HTR-8/SVneo (cell line): ENCODE measurements at regions not wholly inside any gene's neighbourhood (a gene's known extent, or its start where the extent isn't known, plus 50 kb on each side); places are given as distances from the start of the nearest gene placed in this dataset.
"Not testable (repeated sequence)": the region's sequence is repeated elsewhere in the genome, so short reads cannot be mapped to it uniquely, and the experiment has no call there.

Experiments
- DNase-seq: peaks from one replicate; pipeline ENCODE4 v3.0.0; 2011; ENCODE audit warnings: low spot score, mixed read lengths; ENCODE audit not compliant: insufficient read length
- FAIRE-seq: peaks from 2 replicates; lab custom pipeline; 2011; peaks lifted over from hg19 to GRCh38; lab: Jason Lieb, UNC

DNA sequence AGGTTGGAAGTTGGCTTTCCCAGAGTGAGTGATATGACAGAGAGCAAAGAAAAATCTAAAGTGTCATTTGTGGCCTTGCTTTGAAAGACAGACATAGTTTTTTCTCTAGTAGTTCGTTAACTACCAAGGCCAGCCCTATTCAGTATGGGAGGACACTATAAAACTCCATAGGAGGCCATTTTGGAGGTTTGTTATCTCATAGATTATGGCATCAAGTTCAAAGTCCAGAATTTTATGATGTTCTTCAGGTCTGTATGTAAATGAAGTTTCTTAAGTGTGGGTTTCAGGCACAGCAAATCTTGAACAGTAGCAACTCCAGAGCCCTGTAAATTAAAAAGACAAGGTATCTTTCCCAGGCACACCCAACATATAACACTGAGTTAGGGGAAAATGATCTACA is 437.1 kb downstream of the PLPP3 start:
- no peak for FAIRE-seq
- DNase-seq: no peak

DNA sequence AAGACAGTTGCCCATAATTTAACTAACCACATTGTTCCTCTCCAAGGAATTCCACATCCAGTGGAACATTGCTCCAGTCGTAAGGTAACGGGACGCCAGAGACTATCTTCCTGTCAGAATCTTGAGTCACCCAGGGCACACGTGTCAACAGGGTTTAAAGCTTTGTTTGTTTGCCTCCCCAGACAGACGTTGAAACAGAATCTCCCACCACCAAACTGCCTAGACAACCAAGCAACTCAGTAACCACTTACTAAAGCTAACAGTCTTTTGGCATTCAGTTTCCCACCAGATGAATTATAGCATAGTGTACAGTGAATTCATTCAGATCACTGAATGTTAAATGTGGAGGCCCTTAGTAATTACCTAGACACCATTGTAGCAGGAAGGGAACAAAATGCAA is 439.5 kb downstream of the PLPP3 start:
- no peak for FAIRE-seq
- DNase-seq: no peak

DNA sequence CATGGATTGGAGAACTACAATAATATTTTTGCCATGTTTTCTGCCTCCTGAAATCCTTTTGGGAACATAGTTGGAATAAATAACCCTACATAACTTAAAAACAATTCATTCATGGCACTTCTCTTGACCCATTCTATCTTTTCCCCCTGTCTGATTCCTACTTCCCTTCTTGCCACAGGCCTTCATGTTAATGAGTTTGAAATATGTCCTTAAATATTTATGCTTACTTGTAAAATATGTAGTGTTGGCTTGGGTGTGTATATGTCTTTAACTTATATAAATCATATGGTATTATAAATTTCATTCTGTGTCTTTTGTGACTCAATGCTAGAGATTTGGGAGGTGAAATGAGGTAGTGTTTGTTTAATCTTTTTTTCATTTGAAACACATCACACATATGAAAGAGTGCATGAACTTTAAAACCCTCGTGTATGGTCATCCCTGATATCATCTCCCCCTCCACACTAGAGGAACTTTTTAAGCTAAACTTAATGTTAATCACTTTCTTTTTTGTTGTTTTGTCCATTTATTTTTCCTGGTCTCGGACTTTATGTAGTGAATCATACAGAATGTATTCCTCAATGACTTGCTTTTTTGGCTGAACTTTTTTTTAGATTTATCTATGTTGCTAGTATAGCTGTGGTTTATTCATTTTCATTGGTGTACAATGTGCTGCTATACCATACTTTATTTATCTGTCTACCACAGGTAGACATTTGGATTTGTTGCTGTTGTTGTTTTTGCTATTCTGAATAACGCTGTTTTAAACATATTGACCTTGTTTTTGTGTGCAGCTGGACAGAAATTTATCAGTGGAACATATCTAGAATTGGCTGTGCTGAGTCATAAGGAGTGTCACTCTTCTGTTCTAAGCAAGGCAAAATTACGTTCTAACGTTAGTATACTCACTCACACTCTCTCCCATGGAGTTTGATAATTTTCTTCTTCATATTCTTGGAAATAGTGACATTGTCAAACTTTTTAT is 441.6 kb downstream of the PLPP3 start:
- FAIRE-seq (no peak), DNase-seq (no peak)

- DNase-seq: no peak
- no peak for FAIRE-seq
Observed at GRCh38 chr1:56137090-56137489, 442.3 kb downstream of the PLPP3 start.

DNA sequence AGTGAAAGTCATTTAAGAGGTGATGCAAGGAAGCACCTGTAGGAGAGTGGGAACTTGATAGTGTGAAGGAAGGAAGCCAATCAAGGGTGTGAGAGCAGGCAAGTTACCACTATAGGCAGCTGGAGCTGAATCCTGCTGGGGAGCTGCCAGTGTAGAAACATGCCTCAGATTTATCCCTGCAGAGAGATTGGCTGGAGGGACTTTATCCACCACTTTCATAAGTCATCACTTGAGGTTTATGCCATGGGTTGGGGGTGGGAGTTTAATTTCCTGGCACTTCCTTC is 443.6 kb downstream of the PLPP3 start:
- FAIRE-seq (no peak), DNase-seq (no peak)

DNA sequence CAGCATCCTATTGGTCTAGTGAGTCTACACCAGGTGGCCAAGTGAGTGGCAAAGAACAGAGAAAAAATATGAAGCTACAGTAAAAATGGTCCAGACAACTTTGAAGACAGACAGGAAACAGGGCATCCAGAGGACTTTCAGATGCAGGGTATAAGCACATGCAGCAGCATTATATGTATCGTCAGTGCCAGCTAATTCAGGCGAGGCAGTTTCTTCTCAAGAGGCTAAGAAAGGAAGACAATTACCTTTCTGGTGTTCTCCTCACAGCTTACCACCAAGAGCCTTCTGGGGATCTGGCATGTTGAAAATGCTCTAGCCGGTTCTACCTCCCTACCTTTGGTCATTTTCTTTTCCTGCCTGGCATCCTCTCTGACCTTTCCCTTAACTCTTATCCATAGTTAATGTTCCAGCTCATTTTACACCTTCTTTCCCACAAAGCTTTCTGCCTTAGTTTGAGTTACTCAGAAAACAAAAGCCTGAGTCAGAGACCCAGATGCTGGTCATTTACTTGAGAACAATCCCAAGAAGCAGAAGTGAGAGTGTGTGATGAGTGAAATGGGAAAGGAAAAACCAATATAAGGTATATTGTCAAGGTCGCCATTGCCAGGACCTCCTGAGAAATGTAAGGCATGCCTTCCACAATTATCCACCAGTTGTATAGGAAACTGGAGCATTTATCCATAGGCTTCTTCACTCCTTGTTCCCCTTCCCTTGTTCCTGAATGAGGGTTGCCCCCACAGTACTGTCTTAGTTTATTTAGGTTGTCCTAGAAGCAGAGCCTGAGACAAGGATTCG is 444.1 kb downstream of the PLPP3 start:
- FAIRE-seq (no peak), DNase-seq (no peak)

DNA sequence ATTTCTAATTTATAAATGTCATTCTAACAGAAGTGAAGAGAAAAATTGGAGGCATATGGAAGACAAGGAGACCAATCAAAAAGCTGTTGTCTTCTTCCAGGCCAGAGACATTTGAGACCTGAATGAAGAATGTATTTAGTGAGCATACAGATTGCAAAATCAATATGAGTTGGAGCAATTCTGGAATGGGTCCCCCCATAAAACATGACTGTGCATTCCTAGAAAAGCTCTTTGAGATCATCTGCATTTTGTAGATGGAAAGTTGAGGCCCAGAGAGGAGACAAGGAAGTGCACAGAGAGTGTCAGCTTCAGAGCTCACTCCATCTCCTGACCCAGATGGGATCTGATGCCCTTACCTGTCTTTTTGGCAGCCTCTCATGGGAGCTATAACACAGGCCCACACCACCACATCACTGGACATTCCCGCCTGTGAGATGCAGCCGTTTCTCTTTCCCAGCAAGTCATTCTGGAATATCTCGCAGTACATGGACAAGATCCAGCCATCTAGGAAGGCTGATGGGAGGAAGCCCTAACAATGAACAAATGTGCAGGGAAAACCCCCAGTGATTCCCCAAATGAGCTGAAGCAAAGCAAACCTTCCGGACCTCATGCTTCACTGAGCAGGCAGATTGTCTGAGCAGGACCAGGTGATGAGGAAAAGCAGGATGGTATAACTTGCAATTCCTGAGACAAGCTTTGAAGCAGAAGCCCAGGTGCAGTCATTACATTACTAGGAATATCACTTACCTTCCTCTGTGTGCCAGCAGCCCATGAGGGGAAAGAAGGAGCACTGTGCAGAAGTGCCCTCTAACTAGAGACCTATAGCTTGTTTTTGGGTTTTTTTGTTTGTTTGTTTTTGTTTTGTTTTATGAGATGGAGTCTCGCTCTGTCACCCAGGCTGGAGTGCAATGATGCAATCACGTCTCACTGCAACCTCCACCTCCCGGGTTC is 445.6 kb downstream of the PLPP3 start:
- no peak for FAIRE-seq
- no peak for DNase-seq

- no peak for FAIRE-seq
- DNase-seq: no peak
Observed at GRCh38 chr1:56132520-56132919, 446.8 kb downstream of the PLPP3 start.

GRCh38 chr1:56129837-56130236 is 449.5 kb downstream of the PLPP3 start:
- DNase-seq: no peak
- FAIRE-seq: no peak

DNA sequence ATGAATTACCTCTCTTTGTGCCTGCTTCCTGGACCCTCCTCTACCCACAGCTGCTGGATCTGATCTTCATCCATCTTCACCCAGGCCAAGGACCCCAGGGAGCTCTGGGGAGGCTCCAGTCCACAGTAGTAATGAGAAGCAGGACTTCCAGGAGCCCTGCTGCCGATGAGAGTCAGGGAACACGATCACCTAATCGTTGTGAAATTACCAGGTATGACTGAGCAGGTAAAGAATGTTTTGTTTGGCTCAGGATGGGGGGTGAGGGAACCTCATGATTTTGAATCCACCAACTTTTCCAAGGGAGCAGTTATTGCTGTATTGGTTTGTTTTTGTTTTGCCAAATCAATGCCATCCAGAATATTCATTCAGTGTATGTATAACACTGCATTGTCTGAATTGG is 454.0 kb downstream of the PLPP3 start:
- FAIRE-seq (no peak), DNase-seq (no peak)

- FAIRE-seq: no peak
- no peak for DNase-seq
Observed at GRCh38 chr1:56123826-56124225, 455.5 kb downstream of the PLPP3 start.

GRCh38 chr1:56123421-56123820 is 455.9 kb downstream of the PLPP3 start:
- DNase-seq (no peak), FAIRE-seq (no peak)

DNA sequence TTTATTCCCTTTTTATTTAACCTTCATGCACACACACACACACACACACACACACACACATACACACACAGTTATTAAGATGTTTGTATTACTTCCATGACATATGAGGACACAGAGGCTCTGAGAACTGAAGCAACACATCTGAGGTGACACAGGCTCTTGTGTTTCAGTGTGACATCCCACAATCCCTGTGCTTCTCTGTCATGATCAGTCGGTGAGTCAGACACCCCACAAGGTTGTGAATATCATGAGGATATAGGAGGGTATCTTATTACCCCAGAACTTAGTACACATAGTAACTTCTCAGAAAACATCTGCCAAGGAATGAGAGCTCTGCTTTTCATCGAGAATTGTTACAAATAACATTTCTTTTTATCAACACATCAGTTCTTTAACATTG is 459.3 kb downstream of the PLPP3 start:
- DNase-seq: no peak
- FAIRE-seq: no peak

DNA sequence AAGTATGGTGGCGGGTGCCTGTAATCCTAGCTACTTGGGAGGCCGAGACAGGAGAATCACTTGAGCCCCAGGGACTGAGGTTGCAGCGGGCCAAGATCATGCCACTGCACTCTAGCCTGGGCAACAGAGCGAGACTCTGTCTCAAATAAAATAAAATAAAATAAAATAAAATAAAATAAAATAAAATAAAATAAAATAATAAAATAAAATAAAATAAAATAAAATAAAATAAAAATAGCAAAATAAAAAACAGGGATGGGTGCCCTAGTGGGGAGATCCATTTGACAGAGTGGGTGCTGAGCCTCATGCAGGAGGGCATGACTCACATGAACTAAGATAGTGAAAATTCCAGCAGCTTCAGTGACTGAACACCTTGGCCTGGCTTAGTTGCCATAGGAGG is 460.7 kb downstream of the PLPP3 start:
- DNase-seq, FAIRE-seq: not testable (repeated sequence)

- FAIRE-seq: no peak
- no peak for DNase-seq
Observed at GRCh38 chr1:56115701-56116100, 463.7 kb downstream of the PLPP3 start.

- no peak for DNase-seq
- no peak for FAIRE-seq
Observed at GRCh38 chr1:56113679-56114078, 465.7 kb downstream of the PLPP3 start.

DNA sequence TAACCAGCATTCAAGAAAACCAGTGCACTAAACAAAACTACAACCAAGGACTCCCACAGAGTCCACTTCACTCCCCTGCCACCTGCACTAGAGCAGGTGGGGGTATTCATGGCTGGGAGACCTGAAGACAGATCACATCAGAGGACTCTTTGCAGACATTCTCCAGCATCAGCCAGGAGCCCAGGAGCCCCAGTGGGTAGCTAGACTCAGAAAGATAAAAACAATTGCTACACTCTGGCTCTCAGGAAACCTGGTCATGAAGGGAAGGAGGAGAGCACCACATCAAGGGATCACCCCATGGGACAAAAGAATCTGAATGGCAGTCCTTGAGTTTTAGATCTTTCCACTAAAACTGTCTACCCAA is 472.1 kb downstream of the PLPP3 start:
- DNase-seq (no peak), FAIRE-seq (no peak)

DNA sequence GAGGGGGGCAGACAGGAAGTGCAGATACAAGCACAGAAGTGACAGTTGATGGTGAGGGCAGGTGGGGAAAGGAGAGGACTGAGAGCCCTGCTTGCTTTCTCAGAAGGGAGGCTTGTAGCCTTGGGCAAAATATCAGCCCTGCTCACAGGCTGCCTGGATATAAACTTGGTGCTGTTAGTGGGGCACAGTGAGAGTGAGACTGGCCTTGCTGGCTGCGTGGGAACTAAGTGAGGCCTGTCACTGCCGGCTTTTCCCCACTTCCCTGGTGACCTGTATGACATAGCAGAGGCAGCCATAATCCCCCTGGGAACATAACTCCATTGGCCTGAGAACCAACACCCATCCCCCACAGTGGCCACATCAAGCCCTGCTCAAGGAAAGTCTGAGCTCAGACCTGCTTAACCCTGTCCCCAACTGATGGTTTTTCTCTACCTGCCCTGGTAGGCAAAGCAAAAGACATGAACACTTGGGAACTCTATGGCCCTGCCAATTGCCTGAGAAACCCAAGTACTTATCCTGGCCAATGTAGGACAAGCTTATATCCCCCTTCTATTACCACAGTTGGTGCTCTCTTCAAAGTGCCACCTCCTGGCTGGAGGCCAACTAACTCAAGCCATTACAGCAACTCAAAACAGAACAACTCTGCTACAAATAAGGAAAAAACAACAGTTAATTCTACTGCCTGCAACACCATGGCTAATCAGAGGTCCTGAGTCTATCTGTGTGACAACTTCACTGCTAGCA is 472.7 kb downstream of the PLPP3 start:
- no peak for DNase-seq
- no peak for FAIRE-seq

GRCh38 chr1:56105397-56105796 is 474.0 kb downstream of the PLPP3 start:
- FAIRE-seq (no peak), DNase-seq (no peak)

DNA sequence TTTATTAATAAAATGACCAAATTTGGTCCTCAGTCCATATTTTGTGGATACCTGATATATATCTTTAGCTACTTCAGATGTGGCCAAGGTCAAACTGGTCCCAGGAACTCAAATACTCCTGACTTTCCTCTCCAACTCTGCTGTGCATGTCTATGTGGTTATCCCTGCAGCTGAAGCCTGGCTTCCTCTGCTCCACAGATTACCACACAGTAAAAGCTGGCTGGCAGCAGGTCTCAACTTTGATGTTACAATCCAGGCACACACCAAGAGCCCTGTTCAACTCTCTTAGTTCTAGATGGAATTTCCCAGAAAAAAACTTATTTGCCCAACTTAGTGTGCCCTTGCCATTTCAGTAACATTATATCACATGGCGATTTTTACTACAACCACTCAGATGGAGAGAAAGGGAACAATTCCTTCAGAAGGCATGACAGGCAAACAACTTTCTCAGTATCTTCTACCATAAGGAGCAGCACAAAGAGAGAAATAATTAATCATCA is 479.5 kb downstream of the PLPP3 start:
- DNase-seq: no peak
- no peak for FAIRE-seq
